HepG2 (cell line): ENCODE measurements at regions not wholly inside any gene's neighbourhood (a gene's known extent, or its start where the extent isn't known, plus 50 kb on each side); places are given as distances from the start of the nearest gene placed in this dataset.

Source experiments
- ATAC-seq: fragments of 200-7000 bp; cut with Tn5 transposase; 3 replicates; pipeline ENCODE4 v1.9.1; 2020; ENCODE audit warnings: mild to moderate bottlenecking, moderate library complexity
- BruUV-seq: library from RNA; stranded (reverse); fragments of 400-500 nt; replicated peaks from 2 replicates; lab custom pipeline; 2021; lab: Mats Ljungman, UMichigan
- CTCF ChIA-PET: fragments of 300-600 bp; formaldehyde crosslinking; extraction: SDS; loops from one replicate; lab custom pipeline; 2021; ENCODE audit warnings: low total read pairs, inconsistent platforms, low intra/inter-chr PET ratio; lab: Yijun Ruan, JAX
- POLR2A ChIA-PET: fragments of 350-600 bp; sonication (Branson Sonifier 250); formaldehyde crosslinking; loops from one replicate; lab custom pipeline; 2020; ENCODE audit warnings: antibody characterized with exemption, inconsistent platforms; lab: Yijun Ruan, JAX
- DNase-seq: peaks from one replicate; pipeline ENCODE4 v3.0.0-alpha.2; 2015; ENCODE audit warnings: low spot score
- FAIRE-seq: peaks from 3 replicates; lab custom pipeline; 2011; peaks lifted over from hg19 to GRCh38; lab: Jason Lieb, UNC
- H2AFZ ChIP-seq: one replicate; pipeline ENCODE4 v1.6.1; 2011; ENCODE audit warnings: low read length, inconsistent platforms
- H3K27ac ChIP-seq: fragments of 300-600 bp; 3 replicates; pipeline ENCODE4 v1.8.0; 2011; ENCODE audit warnings: mixed run types, mild to moderate bottlenecking, mixed read lengths, low read length, inconsistent platforms; ENCODE audit not compliant: insufficient read depth; ENCODE audit errors: extremely low read length
- H3K27me3 ChIP-seq, 2 experiments: fragments of 200-600 bp in 1 of 2; 2 replicates in 1 of 2; 3 replicates in 1 of 2; pipeline versions ENCODE4 v1.6.0 to v1.8.0; 2011; ENCODE audit warnings: low read length in 2 of 2, mild to moderate bottlenecking in 2 of 2, moderate library complexity in 2 of 2, inconsistent platforms in 1 of 2; ENCODE audit not compliant: insufficient read depth in 2 of 2, control insufficient read depth in 1 of 2
- H3K36me3 ChIP-seq, 2 experiments: fragments of 200-600 bp in 1 of 2; replicated peaks in 1 of 2; 2 replicates in 1 of 2; 3 replicates in 1 of 2; pipeline versions ENCODE4 v1.5.1 to v1.8.0; 2011; ENCODE audit warnings: low read length in 2 of 2, inconsistent platforms in 1 of 2; ENCODE audit not compliant: insufficient read depth in 2 of 2, control insufficient read depth in 1 of 2
- H3K4me1 ChIP-seq: 2 replicates; pipeline ENCODE4 v1.5.1; 2012; ENCODE audit warnings: low read length, inconsistent platforms; ENCODE audit not compliant: insufficient read depth
- H3K4me2 ChIP-seq: 2 replicates; pipeline ENCODE4 v1.6.0; 2011; ENCODE audit warnings: low read depth, low read length, inconsistent platforms
- H3K4me3 ChIP-seq, 3 experiments: fragments of 200-600 bp in 1 of 3; sonication (generic), shearing (Covaris generic) in 1 of 3; replicated peaks in 1 of 3; 2 replicates each; pipeline ENCODE4 v1.5.1; 2011 to 2016; ENCODE audit warnings: low read length in 3 of 3, inconsistent platforms in 2 of 3, low read depth in 2 of 3, mild to moderate bottlenecking in 2 of 3, control low read depth in 1 of 3, mixed read lengths in 1 of 3; ENCODE audit not compliant: insufficient read depth in 1 of 3
- H3K79me2 ChIP-seq: one replicate; pipeline ENCODE4 v1.6.1; 2011; ENCODE audit warnings: low read length, inconsistent platforms; ENCODE audit not compliant: insufficient read depth
- H3K9ac ChIP-seq: 2 replicates; pipeline ENCODE4 v1.6.0; 2011; ENCODE audit warnings: mild to moderate bottlenecking, low read depth, low read length, inconsistent platforms; ENCODE audit not compliant: insufficient read depth
- H3K9me3 ChIP-seq: 2 replicates; pipeline ENCODE4 v1.5.1; 2012; ENCODE audit warnings: mild to moderate bottlenecking, low read length
- H4K20me1 ChIP-seq: 2 replicates; pipeline ENCODE4 v1.6.0; 2011; ENCODE audit warnings: inconsistent platforms, mild to moderate bottlenecking, low read length, moderate library complexity; ENCODE audit not compliant: insufficient read depth
- AKAP8 ChIP-seq: sonication (generic); formaldehyde crosslinking; IDR thresholded peaks from 2 replicates; pipeline ENCODE4 v1.5.1; 2020; ENCODE audit warnings: mild to moderate bottlenecking, missing genetic modification reagents
- CEBPG ChIP-seq: IDR thresholded peaks from 2 replicates; pipeline ENCODE4 v1.6.1; 2016
- FOXM1 ChIP-seq: sonication (generic); formaldehyde crosslinking; IDR thresholded peaks from 2 replicates; pipeline ENCODE4 v1.5.0; 2020; ENCODE audit warnings: missing genetic modification reagents
- IKZF4 ChIP-seq: sonication (generic); formaldehyde crosslinking; IDR thresholded peaks from 2 replicates; pipeline ENCODE4 v1.5.1; 2020; ENCODE audit warnings: borderline replicate concordance, mild to moderate bottlenecking, low read depth, missing genetic modification reagents; ENCODE audit errors: not compliant biosample characterization
- KDM2A ChIP-seq: sonication (generic); formaldehyde crosslinking; IDR thresholded peaks from 2 replicates; pipeline ENCODE4 v1.4.0; 2020; ENCODE audit warnings: low read depth, missing genetic modification reagents, borderline replicate concordance
- RXRB ChIP-seq: IDR thresholded peaks from 2 replicates; pipeline ENCODE4 v1.6.1; 2016; ENCODE audit warnings: borderline replicate concordance, missing genetic modification reagents, missing compliant biosample characterization
- TCF12 ChIP-seq, 2 experiments: fragments of 450-650 bp in 1 of 2; sonication (generic) in 1 of 2; formaldehyde crosslinking in 1 of 2; IDR thresholded peaks; 2 replicates each; pipeline versions ENCODE4 v1.6.1 to v1.8.0; 2017 to 2022; ENCODE audit warnings: antibody characterized with exemption in 1 of 2, mild to moderate bottlenecking in 1 of 2, missing genetic modification reagents in 1 of 2, moderate library complexity in 1 of 2
- ZFAT ChIP-seq: sonication (generic); formaldehyde crosslinking; conservative IDR thresholded peaks from 2 replicates; pipeline ENCODE4 v1.8.1; 2023; ENCODE audit warnings: missing genetic modification reagents, inconsistent platforms
- ZNF101 ChIP-seq: sonication (generic); formaldehyde crosslinking; IDR thresholded peaks from 2 replicates; pipeline ENCODE4 v1.4.0; 2020; ENCODE audit warnings: mild to moderate bottlenecking, low read depth, missing genetic modification reagents, borderline replicate concordance
- ZNF30 ChIP-seq: sonication (generic); formaldehyde crosslinking; IDR thresholded peaks from 2 replicates; pipeline ENCODE4 v1.5.0; 2020; ENCODE audit warnings: mild to moderate bottlenecking, missing genetic modification reagents
- ZNF337 ChIP-seq: sonication (generic); formaldehyde crosslinking; IDR thresholded peaks from 2 replicates; pipeline ENCODE4 v1.5.1; 2020; ENCODE audit warnings: missing genetic modification reagents, low read depth, mild to moderate bottlenecking, borderline replicate concordance
- ZNF549 ChIP-seq: sonication (generic); formaldehyde crosslinking; IDR thresholded peaks from 2 replicates; pipeline ENCODE4 v1.5.0; 2020; ENCODE audit warnings: missing genetic modification reagents
- ZNF781 ChIP-seq: sonication (generic); formaldehyde crosslinking; IDR thresholded peaks from 2 replicates; pipeline ENCODE4 v1.5.1; 2020; ENCODE audit warnings: borderline replicate concordance, mild to moderate bottlenecking, missing genetic modification reagents; ENCODE audit errors: not compliant biosample characterization
- ZSCAN12 ChIP-seq: sonication (generic); formaldehyde crosslinking; IDR thresholded peaks from 2 replicates; pipeline ENCODE4 v1.9.0; 2021; ENCODE audit warnings: mild to moderate bottlenecking, missing genetic modification reagents
- WGBS: methylation state at CpG from one replicate; pipeline ENCODE4 v1.1.6; 2017; ENCODE audit warnings: low lambda C conversion rate; 5-methylcytosine and 5-hydroxymethylcytosine counted together
- in situ Hi-C: cut with HindIII; loops from 2 replicates; pipeline ENCODE4 v1.10.0; 2017; ENCODE audit warnings: low pct_unique_long_range_greater_than_20kb; ENCODE audit not compliant: extremely low pct_ligation_motif_present
- intact Hi-C: fragments of 100-400 bp; cut with micrococcal nuclease; formaldehyde crosslinking; loops from one replicate; pipeline ENCODE4 v1.10.0; 2022; ENCODE audit not compliant: unreplicated experiment
- TF ChIP-seq, protein P1 (sequence below): sonication (generic); formaldehyde crosslinking; IDR thresholded peaks from 2 replicates; pipeline ENCODE4 v1.8.0; 2022; ENCODE audit warnings: missing genetic modification reagents, mild to moderate bottlenecking, borderline replicate concordance
- TF ChIP-seq, protein P2 (sequence below): sonication (generic); formaldehyde crosslinking; IDR thresholded peaks from 2 replicates; pipeline ENCODE4 v1.5.0; 2020; ENCODE audit warnings: missing genetic modification reagents
- TF ChIP-seq, protein P3 (sequence below): sonication (generic); formaldehyde crosslinking; conservative IDR thresholded peaks from 2 replicates; pipeline ENCODE4 v1.8.0; 2022; ENCODE audit warnings: mild to moderate bottlenecking, moderate library complexity, missing genetic modification reagents
- TF ChIP-seq, protein P4 (sequence below): sonication (generic); formaldehyde crosslinking; IDR thresholded peaks from 2 replicates; pipeline ENCODE4 v1.5.0; 2020; ENCODE audit warnings: mild to moderate bottlenecking, missing genetic modification reagents

DNA sequence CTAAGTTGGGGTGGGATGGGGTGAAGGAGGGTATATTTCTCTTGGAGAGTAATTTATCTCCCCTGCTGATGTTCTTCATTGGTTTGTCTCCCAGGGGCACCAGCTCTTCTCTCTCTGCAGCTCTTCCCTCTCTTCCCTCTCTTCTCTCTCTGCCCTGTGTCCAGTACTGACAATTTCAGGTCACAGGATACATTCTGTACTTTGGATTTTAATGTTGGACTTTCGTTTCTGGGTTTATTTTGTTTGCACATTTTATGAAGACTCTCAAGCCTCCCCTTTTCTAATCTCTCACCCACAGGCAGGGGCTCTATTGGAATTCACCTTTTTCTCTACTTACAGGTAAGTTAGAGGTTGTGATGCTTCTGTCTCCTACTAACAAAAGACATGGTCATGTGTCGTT lies 165.5 kb downstream of the CPEB2 start:
- in situ Hi-C loops (loop anchor here (25.0 kb wide), 1 partner anchor 1530 kb away; the partner anchor contains the start of gene BOD1L1), intact Hi-C loops (loop anchor here (10.0 kb wide), 1 partner anchor 1513 kb away; no protein-coding TSS in a partner anchor)
- ATAC-seq (no peak), FAIRE-seq (no peak), DNase-seq (no peak)
- H3K4me1 ChIP-seq = no peaks in the 10 kb centered on the region
- H3K4me3 ChIP-seq = no peak overlapping the region
- H3K36me3 ChIP-seq = no peaks in the 10 kb centered on the region
- H3K4me2 ChIP-seq = no peak overlapping the region
- ChIA-PET CTCF (no interaction called here), POLR2A (no interaction called here)
- H2AFZ ChIP-seq = no peak overlapping the region
- H3K27ac ChIP-seq = no peak overlapping the region
- peaks cover 8% of the 10 kb centered on the region for H3K9me3 ChIP-seq
- WGBS = 0% methylated on average over 2 of the region's 2 CpGs
- no TSS peak for BruUV-seq
- TF ChIP-seq ZNF337 (no peak), ZNF781 (CRISPR knock-in tag) (no peak), ZNF30 (CRISPR knock-in tag) (no peak), ZSCAN12 (CRISPR knock-in tag) (no peak), FOXM1 (CRISPR knock-in tag) (no peak), ZFAT (CRISPR knock-in tag) (no peak), KDM2A (CRISPR knock-in tag) (no peak), IKZF4 (CRISPR knock-in tag) (no peak), CEBPG (CRISPR knock-in tag) (no peak), AKAP8 (no peak), RXRB (CRISPR knock-in tag) (no peak), TCF12 (IDR thresholded peaks at IDR 0.05) (no peak), TCF12 (CRISPR knock-in tag; IDR thresholded peaks at IDR 0.05) (no peak), ZNF549 (CRISPR knock-in tag) (no peak), ZNF101 (no peak)
- TF ChIP-seq, protein P1, sequence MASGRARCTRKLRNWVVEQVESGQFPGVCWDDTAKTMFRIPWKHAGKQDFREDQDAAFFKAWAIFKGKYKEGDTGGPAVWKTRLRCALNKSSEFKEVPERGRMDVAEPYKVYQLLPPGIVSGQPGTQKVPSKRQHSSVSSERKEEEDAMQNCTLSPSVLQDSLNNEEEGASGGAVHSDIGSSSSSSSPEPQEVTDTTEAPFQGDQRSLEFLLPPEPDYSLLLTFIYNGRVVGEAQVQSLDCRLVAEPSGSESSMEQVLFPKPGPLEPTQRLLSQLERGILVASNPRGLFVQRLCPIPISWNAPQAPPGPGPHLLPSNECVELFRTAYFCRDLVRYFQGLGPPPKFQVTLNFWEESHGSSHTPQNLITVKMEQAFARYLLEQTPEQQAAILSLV (CRISPR knock-in tag) = no peak
- TF ChIP-seq, protein P2, sequence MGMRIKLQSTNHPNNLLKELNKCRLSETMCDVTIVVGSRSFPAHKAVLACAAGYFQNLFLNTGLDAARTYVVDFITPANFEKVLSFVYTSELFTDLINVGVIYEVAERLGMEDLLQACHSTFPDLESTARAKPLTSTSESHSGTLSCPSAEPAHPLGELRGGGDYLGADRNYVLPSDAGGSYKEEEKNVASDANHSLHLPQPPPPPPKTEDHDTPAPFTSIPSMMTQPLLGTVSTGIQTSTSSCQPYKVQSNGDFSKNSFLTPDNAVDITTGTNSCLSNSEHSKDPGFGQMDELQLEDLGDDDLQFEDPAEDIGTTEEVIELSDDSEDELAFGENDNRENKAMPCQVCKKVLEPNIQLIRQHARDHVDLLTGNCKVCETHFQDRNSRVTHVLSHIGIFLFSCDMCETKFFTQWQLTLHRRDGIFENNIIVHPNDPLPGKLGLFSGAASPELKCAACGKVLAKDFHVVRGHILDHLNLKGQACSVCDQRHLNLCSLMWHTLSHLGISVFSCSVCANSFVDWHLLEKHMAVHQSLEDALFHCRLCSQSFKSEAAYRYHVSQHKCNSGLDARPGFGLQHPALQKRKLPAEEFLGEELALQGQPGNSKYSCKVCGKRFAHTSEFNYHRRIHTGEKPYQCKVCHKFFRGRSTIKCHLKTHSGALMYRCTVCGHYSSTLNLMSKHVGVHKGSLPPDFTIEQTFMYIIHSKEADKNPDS (CRISPR knock-in tag) = no peak
- TF ChIP-seq, protein P3, sequence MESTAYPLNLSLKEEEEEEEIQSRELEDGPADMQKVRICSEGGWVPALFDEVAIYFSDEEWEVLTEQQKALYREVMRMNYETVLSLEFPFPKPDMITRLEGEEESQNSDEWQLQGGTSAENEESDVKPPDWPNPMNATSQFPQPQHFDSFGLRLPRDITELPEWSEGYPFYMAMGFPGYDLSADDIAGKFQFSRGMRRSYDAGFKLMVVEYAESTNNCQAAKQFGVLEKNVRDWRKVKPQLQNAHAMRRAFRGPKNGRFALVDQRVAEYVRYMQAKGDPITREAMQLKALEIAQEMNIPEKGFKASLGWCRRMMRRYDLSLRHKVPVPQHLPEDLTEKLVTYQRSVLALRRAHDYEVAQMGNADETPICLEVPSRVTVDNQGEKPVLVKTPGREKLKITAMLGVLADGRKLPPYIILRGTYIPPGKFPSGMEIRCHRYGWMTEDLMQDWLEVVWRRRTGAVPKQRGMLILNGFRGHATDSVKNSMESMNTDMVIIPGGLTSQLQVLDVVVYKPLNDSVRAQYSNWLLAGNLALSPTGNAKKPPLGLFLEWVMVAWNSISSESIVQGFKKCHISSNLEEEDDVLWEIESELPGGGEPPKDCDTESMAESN (CRISPR knock-in tag) = no peak
- TF ChIP-seq, protein P4, sequence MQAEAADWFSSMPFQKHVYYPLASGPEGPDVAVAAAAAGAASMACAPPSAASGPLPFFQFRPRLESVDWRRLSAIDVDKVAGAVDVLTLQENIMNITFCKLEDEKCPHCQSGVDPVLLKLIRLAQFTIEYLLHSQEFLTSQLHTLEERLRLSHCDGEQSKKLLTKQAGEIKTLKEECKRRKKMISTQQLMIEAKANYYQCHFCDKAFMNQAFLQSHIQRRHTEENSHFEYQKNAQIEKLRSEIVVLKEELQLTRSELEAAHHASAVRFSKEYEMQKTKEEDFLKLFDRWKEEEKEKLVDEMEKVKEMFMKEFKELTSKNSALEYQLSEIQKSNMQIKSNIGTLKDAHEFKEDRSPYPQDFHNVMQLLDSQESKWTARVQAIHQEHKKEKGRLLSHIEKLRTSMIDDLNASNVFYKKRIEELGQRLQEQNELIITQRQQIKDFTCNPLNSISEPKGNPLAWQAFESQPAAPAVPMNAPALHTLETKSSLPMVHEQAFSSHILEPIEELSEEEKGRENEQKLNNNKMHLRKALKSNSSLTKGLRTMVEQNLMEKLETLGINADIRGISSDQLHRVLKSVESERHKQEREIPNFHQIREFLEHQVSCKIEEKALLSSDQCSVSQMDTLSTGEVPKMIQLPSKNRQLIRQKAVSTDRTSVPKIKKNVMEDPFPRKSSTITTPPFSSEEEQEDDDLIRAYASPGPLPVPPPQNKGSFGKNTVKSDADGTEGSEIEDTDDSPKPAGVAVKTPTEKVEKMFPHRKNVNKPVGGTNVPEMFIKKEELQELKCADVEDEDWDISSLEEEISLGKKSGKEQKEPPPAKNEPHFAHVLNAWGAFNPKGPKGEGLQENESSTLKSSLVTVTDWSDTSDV = no peak
- H4K20me1 ChIP-seq = no peaks in the 10 kb centered on the region
- no peaks in the 10 kb centered on the region for H3K79me2 ChIP-seq
- H3K9ac ChIP-seq = no peak overlapping the region
- no peaks in the 10 kb centered on the region; a peak in 1 of 5 replicates for H3K27me3 ChIP-seq
